HL-60 (cell line): ENCODE measurements at regions not wholly inside any gene's neighbourhood (a gene's known extent, or its start where the extent isn't known, plus 50 kb on each side); places are given as distances from the start of the nearest gene placed in this dataset.

Source experiments
- GABPA ChIP-seq: IDR thresholded peaks from 2 replicates; pipeline ENCODE4 v1.6.1; 2012; ENCODE audit warnings: low read depth
- TF ChIP-seq, protein P1 (sequence below): IDR thresholded peaks from one replicate; pipeline ENCODE4 v1.5.1; 2011; ENCODE audit warnings: low read length, control low read depth, inconsistent platforms; ENCODE audit not compliant: insufficient read depth

DNA sequence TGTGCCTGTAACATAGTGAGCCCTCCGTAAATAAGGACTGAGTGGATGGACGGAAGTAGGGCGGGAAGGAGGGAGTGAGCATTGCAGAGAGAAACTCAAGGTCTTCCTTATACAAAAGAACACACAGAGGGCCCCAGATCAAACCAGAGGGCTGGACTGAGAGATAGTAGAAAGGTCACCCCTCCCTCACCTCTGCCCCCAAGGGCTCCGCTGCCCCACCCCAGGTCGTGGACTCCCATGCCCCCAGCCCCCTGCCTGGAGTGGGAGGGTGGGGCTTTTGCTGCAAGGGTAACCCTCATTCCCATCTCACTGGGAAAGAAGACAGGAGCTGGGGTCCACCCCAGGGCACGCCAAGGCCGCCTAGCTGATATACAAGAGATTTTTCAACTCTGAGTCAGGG, 157.0 kb downstream of the MN1 start:
- TF ChIP-seq, protein P1, sequence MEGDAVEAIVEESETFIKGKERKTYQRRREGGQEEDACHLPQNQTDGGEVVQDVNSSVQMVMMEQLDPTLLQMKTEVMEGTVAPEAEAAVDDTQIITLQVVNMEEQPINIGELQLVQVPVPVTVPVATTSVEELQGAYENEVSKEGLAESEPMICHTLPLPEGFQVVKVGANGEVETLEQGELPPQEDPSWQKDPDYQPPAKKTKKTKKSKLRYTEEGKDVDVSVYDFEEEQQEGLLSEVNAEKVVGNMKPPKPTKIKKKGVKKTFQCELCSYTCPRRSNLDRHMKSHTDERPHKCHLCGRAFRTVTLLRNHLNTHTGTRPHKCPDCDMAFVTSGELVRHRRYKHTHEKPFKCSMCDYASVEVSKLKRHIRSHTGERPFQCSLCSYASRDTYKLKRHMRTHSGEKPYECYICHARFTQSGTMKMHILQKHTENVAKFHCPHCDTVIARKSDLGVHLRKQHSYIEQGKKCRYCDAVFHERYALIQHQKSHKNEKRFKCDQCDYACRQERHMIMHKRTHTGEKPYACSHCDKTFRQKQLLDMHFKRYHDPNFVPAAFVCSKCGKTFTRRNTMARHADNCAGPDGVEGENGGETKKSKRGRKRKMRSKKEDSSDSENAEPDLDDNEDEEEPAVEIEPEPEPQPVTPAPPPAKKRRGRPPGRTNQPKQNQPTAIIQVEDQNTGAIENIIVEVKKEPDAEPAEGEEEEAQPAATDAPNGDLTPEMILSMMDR, result no peak
- TF ChIP-seq GABPA, result no peak
